Stimulated activated CD4-positive, alpha-beta T cell treated with anti-CD3 and anti-CD28 coated beads, Interleukin-1b, Interleukin-23, amount 100 ng/mL, for 4 hours (primary cell): ENCODE measurements at regions not wholly inside any gene's neighbourhood (a gene's known extent, or its start where the extent isn't known, plus 50 kb on each side); places are given as distances from the start of the nearest gene placed in this dataset.

ENCODE experiments used
- DNase-seq, 2 donors: peaks; one replicate each; pipeline ENCODE4 v3.0.0-alpha.2; 2020; ENCODE audit warnings: low read depth in 2 of 2

GRCh38 chr11:28417601-28418323 lies 309.6 kb downstream of the METTL15 start:
- no peak for DNase-seq

GRCh38 chr11:28412029-28412428 lies 303.8 kb downstream of the METTL15 start:
- DNase-seq: no peak

- DNase-seq: no peak
These were observed 293.3 kb downstream of the METTL15 start for GRCh38 chr11:28401446-28401845.

GRCh38 chr11:28400331-28401100 lies 292.3 kb downstream of the METTL15 start:
- no peak for DNase-seq

- DNase-seq: no peak
These were observed 285.2 kb downstream of the METTL15 start for GRCh38 chr11:28393348-28393747.

GRCh38 chr11:28384418-28384817 lies 276.2 kb downstream of the METTL15 start:
- DNase-seq: no peak

GRCh38 chr11:28383456-28383855 lies 275.3 kb downstream of the METTL15 start:
- DNase-seq: no peak
